Parathyroid adenoma (tissue), 2 donors: ENCODE measurements at regions not wholly inside any gene's neighbourhood (a gene's known extent, or its start where the extent isn't known, plus 50 kb on each side); places are given as distances from the start of the nearest gene placed in this dataset.

Experiments used
- H2AFZ ChIP-seq: fragments of 300-600 bp; sonication (generic); one replicate; pipeline ENCODE4 v1.7.0; 2017; ENCODE audit warnings: antibody characterized with exemption, mild to moderate bottlenecking
- H3K27ac ChIP-seq: fragments of 300-600 bp; sonication (generic); one replicate; pipeline ENCODE4 v1.7.0; 2017
- H3K27me3 ChIP-seq: fragments of 300-600 bp; sonication (generic); one replicate; pipeline ENCODE4 v1.7.0; 2017; ENCODE audit warnings: low read length; ENCODE audit not compliant: control insufficient read depth, insufficient read depth
- H3K36me3 ChIP-seq: fragments of 300-600 bp; sonication (generic); one replicate; pipeline ENCODE4 v1.7.0; 2017; ENCODE audit warnings: low read length; ENCODE audit not compliant: control insufficient read depth, insufficient read depth
- H3K4me1 ChIP-seq: fragments of 300-600 bp; sonication (generic); one replicate; pipeline ENCODE4 v1.7.0; 2017; ENCODE audit warnings: control low read depth
- H3K4me2 ChIP-seq: fragments of 300-600 bp; sonication (generic); one replicate; pipeline ENCODE4 v1.7.0; 2017; ENCODE audit warnings: low read length
- H3K4me3 ChIP-seq: fragments of 300-600 bp; sonication (generic); one replicate; pipeline ENCODE4 v1.7.0; 2017; ENCODE audit warnings: low read depth, low read length
- H3K79me2 ChIP-seq: fragments of 300-600 bp; sonication (generic); one replicate; pipeline ENCODE4 v1.7.0; 2017; ENCODE audit warnings: control low read depth
- H3K9ac ChIP-seq: fragments of 300-600 bp; sonication (generic); one replicate; pipeline ENCODE4 v1.7.0; 2017; ENCODE audit warnings: mild to moderate bottlenecking
- H3K9me3 ChIP-seq: fragments of 300-600 bp; sonication (generic); one replicate; pipeline ENCODE4 v1.7.0; 2017; ENCODE audit warnings: low read length; ENCODE audit not compliant: control insufficient read depth
- CTCF ChIP-seq: fragments of 300-600 bp; sonication (generic); IDR thresholded peaks from one replicate; pipeline ENCODE4 v1.7.0; 2017; ENCODE audit warnings: antibody characterized with exemption, mild to moderate bottlenecking
- donor health status: primary hyperparathyroidism.

DNA sequence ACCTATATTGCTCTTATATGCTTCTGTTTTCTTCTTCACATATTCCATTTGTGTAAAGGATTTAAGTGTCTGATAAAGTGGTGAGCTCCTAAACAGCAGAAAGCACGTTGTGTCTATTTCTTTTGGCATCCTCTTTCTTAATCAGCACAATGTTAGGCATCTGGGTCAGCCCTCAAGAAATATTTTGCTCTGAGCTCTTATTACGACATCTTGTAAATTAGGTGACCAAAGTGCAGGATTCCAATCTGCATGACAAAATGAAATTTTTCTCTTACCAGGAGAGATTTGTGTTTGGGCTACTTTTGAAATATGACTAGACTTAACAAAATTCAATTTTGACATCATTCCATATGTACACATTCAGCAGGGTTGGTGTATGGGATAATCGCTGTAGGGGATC, 210.0 kb upstream of the IGFBP7 start:
- Histone ChIP-seq H3K9me3 (no peaks in the 10 kb centered on the region), H3K4me1 (no peaks in the 10 kb centered on the region), H3K9ac (no peak overlapping the region), H3K36me3 (no peaks in the 10 kb centered on the region), H3K4me3 (no peak overlapping the region), H3K79me2 (no peaks in the 10 kb centered on the region), H2AFZ (no peak overlapping the region), H3K27ac (no peak overlapping the region), H3K27me3 (no peaks in the 10 kb centered on the region), H3K4me2 (no peak overlapping the region)
- TF ChIP-seq CTCF = no peak

- H3K27me3 ChIP-seq = no peaks in the 10 kb centered on the region
- no peak overlapping the region for H3K4me3 ChIP-seq
- no peak overlapping the region for H3K9ac ChIP-seq
- no peak overlapping the region for H3K27ac ChIP-seq
- no peak overlapping the region for H2AFZ ChIP-seq
- H3K9me3 ChIP-seq = no peaks in the 10 kb centered on the region
- H3K36me3 ChIP-seq = no peaks in the 10 kb centered on the region
- TF ChIP-seq CTCF = no peak
- H3K79me2 ChIP-seq = no peaks in the 10 kb centered on the region
- H3K4me1 ChIP-seq = no peaks in the 10 kb centered on the region
- H3K4me2 ChIP-seq = no peak overlapping the region
These were observed 208.5 kb upstream of the IGFBP7 start for GRCh38 chr4:57318703-57319102.

- Histone ChIP-seq H3K4me2 (no peak overlapping the region), H3K27me3 (no peaks in the 10 kb centered on the region), H3K36me3 (no peaks in the 10 kb centered on the region), H3K4me3 (no peak overlapping the region), H3K79me2 (no peaks in the 10 kb centered on the region), H3K4me1 (no peaks in the 10 kb centered on the region), H2AFZ (no peak overlapping the region), H3K9me3 (no peaks in the 10 kb centered on the region), H3K27ac (no peak overlapping the region), H3K9ac (no peak overlapping the region)
- TF ChIP-seq CTCF = no peak
These were observed 204.5 kb upstream of the IGFBP7 start for GRCh38 chr4:57314636-57315035.

DNA sequence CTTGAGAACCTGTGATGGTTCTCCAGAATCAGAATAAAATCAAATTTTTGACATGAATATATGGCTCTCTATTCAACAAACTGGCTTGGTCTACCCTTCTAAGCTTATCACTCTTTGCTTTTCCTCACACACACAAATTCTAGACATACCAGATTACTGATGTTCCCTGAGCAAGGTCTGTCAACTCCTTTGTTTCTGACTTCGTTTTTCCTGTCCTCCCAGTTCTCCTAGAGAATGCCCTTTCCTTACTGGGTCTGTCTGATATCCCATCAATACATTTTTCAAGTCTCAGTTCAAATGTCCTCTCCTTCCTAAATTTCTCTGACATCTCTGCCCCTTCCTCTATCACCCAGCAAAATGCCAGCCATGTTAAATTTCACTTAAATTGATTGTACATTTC, 202.1 kb upstream of the IGFBP7 start:
- no peak overlapping the region for H3K9ac ChIP-seq
- TF ChIP-seq CTCF = no peak
- H3K27ac ChIP-seq = no peak overlapping the region
- no peak overlapping the region for H3K4me3 ChIP-seq
- no peaks in the 10 kb centered on the region for H3K27me3 ChIP-seq
- no peaks in the 10 kb centered on the region for H3K9me3 ChIP-seq
- no peak overlapping the region for H2AFZ ChIP-seq
- no peak overlapping the region for H3K4me2 ChIP-seq
- H3K36me3 ChIP-seq = no peaks in the 10 kb centered on the region
- no peaks in the 10 kb centered on the region for H3K4me1 ChIP-seq
- no peaks in the 10 kb centered on the region for H3K79me2 ChIP-seq

GRCh38 chr4:57309658-57310057, 199.5 kb upstream of the IGFBP7 start:
- no peak overlapping the region for H3K4me2 ChIP-seq
- H3K4me3 ChIP-seq = no peak overlapping the region
- no peaks in the 10 kb centered on the region for H3K79me2 ChIP-seq
- H3K9ac ChIP-seq = no peak overlapping the region
- H3K9me3 ChIP-seq = no peaks in the 10 kb centered on the region
- no peak overlapping the region for H3K27ac ChIP-seq
- H3K27me3 ChIP-seq = no peaks in the 10 kb centered on the region
- TF ChIP-seq CTCF = no peak
- no peak overlapping the region for H2AFZ ChIP-seq
- no peaks in the 10 kb centered on the region for H3K36me3 ChIP-seq
- H3K4me1 ChIP-seq = no peaks in the 10 kb centered on the region
